ENCODE measurements at regions not wholly inside any gene's neighbourhood (a gene's known extent, or its start where the extent isn't known, plus 50 kb on each side); places are given as distances from the start of the nearest gene placed in this dataset.

DNA sequence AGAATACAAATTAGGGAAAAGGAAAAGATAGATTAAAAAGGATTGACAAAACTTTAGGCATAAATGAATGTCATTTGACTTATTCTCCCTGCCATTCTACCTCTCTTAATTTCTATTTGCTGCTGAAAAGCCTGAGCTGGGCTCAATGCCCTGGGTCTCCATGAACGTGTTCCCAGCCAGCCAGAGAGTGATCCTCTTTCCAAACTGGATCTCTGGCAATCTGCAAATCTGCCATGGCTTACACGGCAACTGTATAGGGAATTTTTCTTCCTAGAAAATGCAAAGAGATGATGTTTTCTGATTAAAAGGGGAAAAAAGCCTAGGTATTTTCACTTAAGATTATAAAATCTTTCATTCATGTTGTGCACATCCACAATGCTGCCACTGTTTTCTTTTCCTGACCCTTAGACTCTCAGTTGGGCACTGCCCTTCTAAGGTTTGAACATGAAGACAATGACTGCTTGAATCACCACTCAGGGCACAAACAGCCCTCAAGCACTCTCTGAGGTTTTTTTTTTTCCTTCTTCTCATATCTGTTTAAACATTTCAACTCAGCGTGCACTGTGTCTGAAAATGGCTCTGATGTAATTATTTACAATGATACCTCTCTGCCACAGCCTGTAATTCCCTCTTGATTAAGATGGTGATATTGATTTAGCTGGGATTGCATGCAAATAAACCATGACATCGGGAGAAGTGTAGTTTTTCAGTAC, 60.3 kb downstream of the DACT1 start:
- no peaks in the 10 kb centered on the region for H3K36me3 Mint-ChIP-seq (ENCODE audit: insufficient read depth)
- ATAC-seq (replicated peaks) (no peak), DNase-seq (no peak)
- H3K4me1 Mint-ChIP-seq (ENCODE audit: low read depth in 2 of 2), result no peaks in the 10 kb centered on the region
- H3K27me3 Mint-ChIP-seq, result peaks cover 0 to 13% of the 10 kb centered on the region in 2 donors
- no peak overlapping the region for H3K4me3 Mint-ChIP-seq
- no peak overlapping the region for H3K27ac Mint-ChIP-seq
- no peaks in the 10 kb centered on the region for H3K9me3 Mint-ChIP-seq

DNA sequence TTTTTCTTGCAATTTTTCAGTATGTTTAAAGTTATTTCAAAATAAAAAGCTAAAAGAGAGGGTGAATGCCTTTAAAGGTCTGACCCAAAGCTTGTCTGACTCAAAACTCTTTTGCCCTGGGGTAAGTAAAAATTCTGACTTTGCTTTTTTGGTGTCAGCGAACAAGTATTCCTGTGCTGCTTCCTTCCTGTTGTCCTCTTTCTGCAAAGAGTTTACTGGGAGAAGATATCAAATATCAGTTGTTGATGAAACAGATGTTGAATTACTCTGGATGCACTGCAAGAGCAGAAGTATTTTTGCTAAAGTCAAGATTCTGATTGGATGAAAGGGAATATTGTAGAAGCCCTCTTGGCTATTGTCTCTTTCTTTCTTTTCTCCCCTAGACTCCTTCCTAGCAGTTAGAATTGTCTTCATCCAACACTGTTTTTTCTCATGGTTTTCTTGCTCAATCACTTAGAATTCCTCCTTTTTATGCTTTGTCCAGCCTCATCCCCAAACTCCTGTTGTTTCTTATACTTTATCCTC, 62.0 kb downstream of the DACT1 start:
- Mint-ChIP-seq H3K4me3 (no peak overlapping the region), H3K4me1 (ENCODE audit: low read depth in 2 of 2) (no peaks in the 10 kb centered on the region), H3K27me3 (peaks cover 0 to 13% of the 10 kb centered on the region in 2 donors), H3K27ac (no peak overlapping the region), H3K9me3 (no peaks in the 10 kb centered on the region), H3K36me3 (ENCODE audit: insufficient read depth) (no peaks in the 10 kb centered on the region)
- no peak for ATAC-seq (replicated peaks)
- DNase-seq, result no peak

DNA sequence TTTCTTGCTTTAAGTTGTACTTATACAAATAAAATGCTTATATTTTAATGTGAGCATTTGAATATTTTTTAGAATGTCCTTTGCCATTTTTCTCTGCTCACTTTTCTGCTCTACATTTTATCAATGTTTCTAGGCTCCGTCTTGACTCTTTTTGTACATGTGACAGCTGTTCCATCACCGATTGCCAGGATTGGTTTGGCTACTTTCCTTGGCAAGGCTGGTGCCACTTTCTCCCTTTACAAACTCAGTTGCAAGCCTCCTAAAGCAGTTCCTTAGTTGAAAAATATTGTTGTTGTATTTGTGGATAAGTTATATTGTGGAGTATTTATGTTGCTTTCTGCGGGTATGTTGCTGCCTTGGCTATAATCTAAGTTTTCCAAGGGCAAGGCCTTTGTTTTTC, 63.4 kb downstream of the DACT1 start:
- Mint-ChIP-seq H3K27me3 (peaks cover 0 to 12% of the 10 kb centered on the region in 2 donors), H3K36me3 (ENCODE audit: insufficient read depth) (no peaks in the 10 kb centered on the region), H3K4me3 (no peak overlapping the region), H3K4me1 (ENCODE audit: low read depth in 2 of 2) (no peaks in the 10 kb centered on the region), H3K27ac (no peak overlapping the region), H3K9me3 (no peaks in the 10 kb centered on the region)
- ATAC-seq (replicated peaks), result no peak
- DNase-seq, result no peak

DNA sequence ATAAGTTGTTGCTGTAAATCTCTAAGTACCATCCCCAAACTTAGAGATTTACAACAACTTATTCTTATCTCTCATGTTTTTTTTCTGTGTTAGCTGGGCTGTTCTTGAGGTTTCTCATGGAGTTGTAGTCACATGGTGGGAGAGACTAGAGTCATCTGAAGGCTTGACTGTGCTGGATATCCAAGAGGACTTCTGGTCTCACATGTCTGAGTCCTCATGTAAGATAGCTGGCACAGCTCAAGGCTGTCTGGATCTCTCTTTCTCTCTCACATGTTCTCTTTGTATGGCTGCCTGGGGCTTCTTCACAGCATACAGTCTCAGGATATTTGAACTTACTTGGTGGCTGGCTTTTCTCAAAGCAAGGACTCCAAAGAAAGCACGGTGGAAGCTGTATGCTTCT, 63.8 kb downstream of the DACT1 start:
- ATAC-seq (replicated peaks) (no peak), DNase-seq (no peak)
- H3K4me1 Mint-ChIP-seq (ENCODE audit: low read depth in 2 of 2), result no peaks in the 10 kb centered on the region
- H3K27ac Mint-ChIP-seq, result no peak overlapping the region
- no peaks in the 10 kb centered on the region for H3K36me3 Mint-ChIP-seq (ENCODE audit: insufficient read depth)
- H3K27me3 Mint-ChIP-seq, result peaks cover 0 to 8% of the 10 kb centered on the region in 2 donors
- H3K9me3 Mint-ChIP-seq, result no peaks in the 10 kb centered on the region
- no peak overlapping the region for H3K4me3 Mint-ChIP-seq

DNA sequence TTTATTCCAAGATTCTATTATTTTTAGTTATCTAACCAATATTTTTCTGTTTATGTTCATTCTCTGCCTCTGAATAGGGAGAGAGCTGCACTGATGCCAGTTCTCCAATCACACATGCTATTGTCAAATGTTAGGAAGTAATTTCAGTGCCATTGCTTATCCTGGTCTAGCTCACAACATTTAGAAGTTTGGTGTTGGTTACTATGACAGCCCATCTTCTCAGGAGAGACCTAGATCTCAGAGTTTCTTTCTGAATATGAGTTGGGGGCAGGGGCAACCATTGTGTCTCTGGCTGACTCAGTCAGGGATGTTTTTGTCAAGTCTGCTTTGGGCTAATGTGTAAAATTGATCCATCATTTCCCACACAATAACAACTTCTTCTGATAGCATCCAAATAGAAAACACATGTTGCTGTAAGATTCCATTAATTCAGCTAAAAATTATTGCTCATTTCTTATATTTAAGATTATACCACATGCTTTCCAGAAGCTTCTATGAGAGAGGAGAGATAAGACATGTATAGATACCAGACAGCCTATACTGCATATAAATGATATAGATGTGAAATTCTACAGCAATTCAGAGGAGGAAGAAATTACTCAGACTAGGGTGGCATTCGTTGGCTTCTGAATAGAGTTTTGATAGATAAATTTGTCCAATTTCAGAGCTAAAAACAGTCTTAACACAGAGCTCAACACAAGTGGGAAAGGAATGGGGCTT, 64.8 kb downstream of the DACT1 start:
- Mint-ChIP-seq H3K4me3 (no peak overlapping the region), H3K9me3 (no peaks in the 10 kb centered on the region), H3K36me3 (ENCODE audit: insufficient read depth) (no peaks in the 10 kb centered on the region), H3K27ac (no peak overlapping the region), H3K27me3 (peaks cover 0 to 6% of the 10 kb centered on the region in 2 donors), H3K4me1 (ENCODE audit: low read depth in 2 of 2) (no peaks in the 10 kb centered on the region)
- ATAC-seq (replicated peaks) (no peak), DNase-seq (no peak)

DNA sequence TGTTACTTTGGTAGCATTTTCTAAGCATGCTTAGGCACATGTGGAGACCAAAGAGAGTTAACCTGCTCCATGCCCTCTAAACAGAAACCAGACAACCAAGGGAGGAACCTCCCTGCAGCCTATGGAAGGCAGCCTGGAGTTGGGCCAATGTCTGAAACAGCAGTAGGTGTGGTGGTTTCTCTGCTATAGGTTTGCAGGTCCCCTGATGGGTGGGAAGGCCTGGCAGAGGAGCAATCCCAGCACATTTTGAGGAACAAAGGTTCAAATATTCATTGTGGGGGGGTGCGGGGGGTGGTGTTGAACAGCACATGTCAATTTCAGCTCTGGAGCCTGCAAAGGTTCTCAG, 65.4 kb downstream of the DACT1 start:
- DNase-seq (no peak), ATAC-seq (replicated peaks) (no peak)
- no peak overlapping the region for H3K4me3 Mint-ChIP-seq
- H3K36me3 Mint-ChIP-seq (ENCODE audit: insufficient read depth), result no peaks in the 10 kb centered on the region
- H3K27me3 Mint-ChIP-seq, result peaks cover 0 to 6% of the 10 kb centered on the region in 2 donors
- H3K27ac Mint-ChIP-seq, result no peak overlapping the region
- no peaks in the 10 kb centered on the region for H3K4me1 Mint-ChIP-seq (ENCODE audit: low read depth in 2 of 2)
- H3K9me3 Mint-ChIP-seq, result no peaks in the 10 kb centered on the region

DNA sequence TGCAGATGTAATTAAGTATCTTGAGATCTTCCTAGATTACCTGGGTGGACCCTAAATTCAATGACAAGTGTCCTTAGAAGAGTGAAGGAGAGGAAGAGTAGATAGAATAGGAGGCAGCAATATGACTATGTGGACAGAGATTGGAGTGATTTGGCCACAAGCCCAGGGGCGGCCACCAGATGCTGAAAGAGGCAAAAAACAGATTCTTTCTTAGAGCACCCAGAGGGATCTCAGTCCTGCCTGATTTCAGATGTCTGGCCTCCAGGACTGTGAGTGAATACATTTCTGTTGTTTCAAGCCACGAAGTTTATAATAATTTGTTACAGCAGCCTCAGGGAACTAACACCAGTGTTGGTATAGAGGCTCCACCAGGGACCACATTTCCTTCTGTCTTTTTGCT, 67.3 kb downstream of the DACT1 start:
- H3K9me3 Mint-ChIP-seq, result no peaks in the 10 kb centered on the region
- H3K27ac Mint-ChIP-seq, result no peak overlapping the region
- ATAC-seq (replicated peaks) (no peak), DNase-seq (no peak)
- peaks cover 0 to 4% of the 10 kb centered on the region in 2 donors for H3K27me3 Mint-ChIP-seq
- H3K36me3 Mint-ChIP-seq (ENCODE audit: insufficient read depth), result no peaks in the 10 kb centered on the region
- H3K4me3 Mint-ChIP-seq, result no peak overlapping the region
- no peaks in the 10 kb centered on the region for H3K4me1 Mint-ChIP-seq (ENCODE audit: low read depth in 2 of 2)

DNA sequence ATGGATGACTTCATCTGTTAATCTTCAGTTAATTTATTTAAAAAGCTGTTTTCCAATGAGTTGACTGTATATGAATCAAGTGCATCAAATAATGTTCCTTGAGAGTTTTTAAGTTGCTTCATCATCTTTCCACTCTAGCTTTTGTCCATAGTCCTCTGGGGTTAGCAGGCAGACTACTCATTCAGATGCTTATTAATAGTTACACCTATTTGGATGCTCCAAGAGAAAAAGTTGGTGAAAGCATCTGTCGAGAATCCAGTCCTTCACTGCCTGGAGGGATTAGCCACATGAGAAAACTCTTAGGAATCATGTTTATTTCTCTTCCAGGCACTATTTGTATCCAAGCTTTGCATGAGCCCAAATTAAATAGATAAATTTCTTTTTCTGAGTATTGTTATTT, 70.2 kb downstream of the DACT1 start:
- Mint-ChIP-seq H3K4me3 (no peak overlapping the region), H3K36me3 (ENCODE audit: insufficient read depth) (no peaks in the 10 kb centered on the region), H3K27me3 (peaks cover 6 to 17% of the 10 kb centered on the region in 2 donors), H3K9me3 (peaks cover 0 to 2% of the 10 kb centered on the region in 2 donors), H3K27ac (no peak overlapping the region), H3K4me1 (ENCODE audit: low read depth in 2 of 2) (no peaks in the 10 kb centered on the region)
- ATAC-seq (replicated peaks) (no peak), DNase-seq (no peak)

DNA sequence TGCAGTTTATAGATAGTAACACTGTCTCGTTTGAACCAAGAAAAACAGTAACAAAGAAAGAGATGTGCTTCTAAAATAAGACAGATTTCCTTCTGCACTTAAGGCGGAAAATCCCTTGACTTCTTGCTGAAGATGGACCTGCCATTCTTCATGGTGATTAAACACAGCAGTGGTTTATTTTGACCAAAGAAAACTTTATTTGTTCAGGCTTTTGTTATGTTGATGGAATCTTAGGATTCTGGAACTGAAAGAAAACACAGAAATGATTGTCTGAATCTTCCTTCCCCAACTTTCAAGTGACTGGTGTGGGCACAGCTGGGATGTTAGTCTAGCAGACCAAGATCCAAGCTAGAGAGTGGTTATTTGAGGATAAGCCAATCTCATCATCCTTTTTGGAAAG, 72.2 kb downstream of the DACT1 start:
- Mint-ChIP-seq H3K4me1 (ENCODE audit: low read depth in 2 of 2) (no peaks in the 10 kb centered on the region), H3K4me3 (no peak overlapping the region), H3K9me3 (peaks cover 0 to 2% of the 10 kb centered on the region in 2 donors), H3K27me3 (peaks cover 6 to 17% of the 10 kb centered on the region in 2 donors), H3K36me3 (ENCODE audit: insufficient read depth) (no peaks in the 10 kb centered on the region), H3K27ac (no peak overlapping the region)
- ATAC-seq (replicated peaks) (no peak), DNase-seq (no peak)

DNA sequence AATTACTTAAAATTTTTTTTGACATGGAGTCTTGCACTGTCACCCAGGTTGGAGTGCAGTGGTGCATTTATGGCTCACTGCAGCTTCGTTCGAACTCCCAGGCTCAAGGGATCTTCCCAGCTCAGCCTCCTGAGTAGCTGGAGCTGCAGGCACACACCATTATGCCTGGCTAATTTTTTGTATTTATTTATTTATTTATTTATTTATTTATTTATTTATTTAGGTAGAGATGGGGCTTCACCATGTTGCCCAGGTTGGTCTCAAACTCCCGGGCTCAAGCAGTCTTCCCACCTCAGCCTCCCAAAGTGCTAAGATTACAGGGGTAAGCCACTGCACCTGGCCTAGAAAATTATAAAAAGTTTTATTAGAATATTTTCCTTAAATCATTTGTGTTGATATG, 73.6 kb downstream of the DACT1 start:
- DNase-seq (no peak), ATAC-seq (replicated peaks) (no peak)
- Mint-ChIP-seq H3K4me1 (ENCODE audit: low read depth in 2 of 2) (no peaks in the 10 kb centered on the region), H3K4me3 (no peak overlapping the region), H3K27me3 (peaks cover 6 to 17% of the 10 kb centered on the region in 2 donors), H3K9me3 (peaks cover 0 to 2% of the 10 kb centered on the region in 2 donors), H3K36me3 (ENCODE audit: insufficient read depth) (no peaks in the 10 kb centered on the region), H3K27ac (no peak overlapping the region)

DNA sequence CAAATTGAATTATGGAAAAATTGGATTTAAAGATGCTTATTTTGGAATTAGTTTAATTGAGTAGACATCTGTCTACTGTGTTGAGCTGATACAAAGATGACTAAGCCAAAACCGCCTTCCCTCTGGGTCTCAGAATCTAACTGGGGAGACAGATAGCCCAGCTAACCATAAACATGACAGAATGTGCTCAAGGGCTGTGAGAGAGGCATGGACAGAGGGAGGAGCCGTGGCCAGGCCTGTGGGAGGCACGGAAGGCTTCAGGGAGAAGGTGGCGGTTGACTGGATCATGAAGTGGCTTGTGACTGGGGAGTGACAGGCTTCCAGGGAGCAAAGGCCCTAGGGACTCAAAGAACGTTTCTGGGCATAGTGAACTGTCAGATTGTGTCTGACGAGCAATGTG, 74.6 kb downstream of the DACT1 start:
- ATAC-seq (replicated peaks) (no peak), DNase-seq (no peak)
- no peaks in the 10 kb centered on the region for H3K36me3 Mint-ChIP-seq (ENCODE audit: insufficient read depth)
- H3K4me3 Mint-ChIP-seq, result no peak overlapping the region
- no peak overlapping the region for H3K27ac Mint-ChIP-seq
- H3K9me3 Mint-ChIP-seq, result peaks cover 0 to 2% of the 10 kb centered on the region in 2 donors
- H3K4me1 Mint-ChIP-seq (ENCODE audit: low read depth in 2 of 2), result no peaks in the 10 kb centered on the region
- H3K27me3 Mint-ChIP-seq, result peaks cover 6 to 17% of the 10 kb centered on the region in 2 donors

DNA sequence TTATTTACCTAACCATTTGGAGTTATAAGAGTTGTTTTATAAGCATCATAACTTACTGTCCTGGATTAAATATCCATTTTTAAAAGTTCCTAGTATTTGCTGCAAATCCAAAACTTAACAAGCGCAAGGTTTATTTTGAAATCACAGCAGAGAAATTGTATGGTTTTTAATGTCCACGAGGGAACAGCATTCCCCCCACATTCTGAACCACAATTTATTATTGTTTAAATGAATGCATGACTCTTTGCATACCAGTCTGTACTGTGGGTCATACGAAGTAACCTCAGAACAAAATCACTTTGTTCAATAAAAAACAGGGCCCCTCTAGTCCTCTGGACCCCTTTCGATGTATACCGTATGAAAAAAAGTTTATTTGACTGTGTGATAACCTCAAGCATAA, 75.9 kb downstream of the DACT1 start:
- Mint-ChIP-seq H3K27ac (no peak overlapping the region), H3K4me3 (no peak overlapping the region), H3K36me3 (ENCODE audit: insufficient read depth) (no peaks in the 10 kb centered on the region), H3K4me1 (ENCODE audit: low read depth in 2 of 2) (no peaks in the 10 kb centered on the region), H3K27me3 (peaks cover 6 to 17% of the 10 kb centered on the region in 2 donors), H3K9me3 (peaks cover 0 to 2% of the 10 kb centered on the region in 2 donors)
- no peak for DNase-seq
- no peak for ATAC-seq (replicated peaks)

DNA sequence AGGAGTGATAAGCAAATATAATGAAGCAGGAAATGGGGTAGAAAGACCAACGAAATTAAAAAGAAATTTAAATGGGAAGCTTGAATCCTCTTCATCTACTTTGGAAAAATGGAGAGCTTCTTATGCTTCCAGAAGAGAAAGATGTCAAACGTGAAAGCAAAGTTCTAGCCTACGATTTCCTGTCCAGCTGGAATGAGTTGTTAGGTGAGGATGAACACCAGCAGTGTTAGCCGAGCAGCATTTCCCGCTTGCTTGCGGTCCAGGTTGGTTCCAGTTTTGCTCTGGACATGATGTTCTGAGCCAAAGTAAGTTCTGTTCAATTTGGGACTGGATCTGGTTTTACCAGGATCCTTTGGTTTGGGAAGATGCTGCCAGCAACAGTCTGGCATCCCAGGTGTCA, 78.9 kb downstream of the DACT1 start:
- ATAC-seq (replicated peaks), result no peak
- no peak for DNase-seq

DNA sequence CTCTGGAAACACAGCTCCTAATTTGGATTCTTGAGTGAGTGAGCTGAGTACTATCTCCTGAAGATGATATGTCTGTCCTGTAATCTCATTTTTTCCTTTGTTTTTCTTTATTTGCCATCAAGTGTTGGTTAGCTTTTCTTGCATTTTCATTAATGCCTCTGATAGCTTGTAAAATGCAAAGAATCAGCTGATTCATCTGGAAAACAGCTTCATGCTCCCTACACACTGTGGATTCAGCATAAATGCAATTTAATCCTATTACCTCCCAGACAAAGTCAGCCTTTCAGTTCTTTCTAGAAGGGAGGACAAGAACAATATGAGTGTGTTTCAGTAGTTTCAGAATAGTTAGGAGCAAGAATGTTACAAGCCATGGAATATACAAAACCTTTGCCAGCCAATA, 79.4 kb downstream of the DACT1 start:
- H3K9me3 Mint-ChIP-seq, result peaks cover 0 to 4% of the 10 kb centered on the region in 2 donors
- H3K27ac Mint-ChIP-seq, result no peak overlapping the region
- ATAC-seq (replicated peaks), result no peak
- no peaks in the 10 kb centered on the region for H3K4me1 Mint-ChIP-seq (ENCODE audit: low read depth in 2 of 2)
- peaks cover 4 to 6% of the 10 kb centered on the region in 2 donors for H3K27me3 Mint-ChIP-seq
- no peaks in the 10 kb centered on the region for H3K36me3 Mint-ChIP-seq (ENCODE audit: insufficient read depth)
- H3K4me3 Mint-ChIP-seq, result no peak overlapping the region
- DNase-seq, result no peak

More for the DNA sequence above, 78.9 kb downstream of the DACT1 start:
- Mint-ChIP-seq H3K9me3 (peaks cover 0 to 4% of the 10 kb centered on the region in 2 donors), H3K4me3 (peak overlapping the region in 1 of 2 donors; percentile 1), H3K27me3 (peaks cover 6 to 9% of the 10 kb centered on the region in 2 donors), H3K36me3 (ENCODE audit: insufficient read depth) (no peaks in the 10 kb centered on the region), H3K27ac (no peak overlapping the region), H3K4me1 (ENCODE audit: low read depth in 2 of 2) (no peaks in the 10 kb centered on the region)

Measured in effector memory CD8-positive, alpha-beta T cell (primary cell).